ENCODE measurements at regions not wholly inside any gene's neighbourhood (a gene's known extent, or its start where the extent isn't known, plus 50 kb on each side); places are given as distances from the start of the nearest gene placed in this dataset.

GRCh38 chr14:22452330-22452729 is 136.7 kb downstream of the DAD1 start:
- ChIA-PET POLR2A (ENCODE audit: partially characterized antibody) (no interaction called here), CTCF (ENCODE audit: partially characterized antibody) (interaction anchor here (0.6 to 0.9 kb wide), 2 partner anchors 26 to 52 kb away, joined by 3 read pairs; no protein-coding TSS in a partner anchor)
- Histone ChIP-seq H3K9me3 (ENCODE audit: insufficient read depth in 2 of 2, low read depth in 1 of 2, low read length in 1 of 2) (no peaks in the 10 kb centered on the region), H3K4ac (replicated peaks; ENCODE audit: insufficient read length, low read depth, low read length) (no peak overlapping the region), H3K56ac (replicated peaks; ENCODE audit: insufficient read length, low read depth, low read length) (no peak overlapping the region), H3K23me2 (ENCODE audit: low read depth, low read length) (no peaks in the 10 kb centered on the region), H3K4me3 (ENCODE audit: extremely low read depth in 1 of 4, insufficient read depth in 2 of 4, low read depth in 3 of 4, low read length in 4 of 4) (no peak overlapping the region), H2AFZ (ENCODE audit: low read length) (no peak overlapping the region), H3K23ac (ENCODE audit: insufficient read length) (no peak overlapping the region), H4K8ac (ENCODE audit: extremely low read depth, insufficient read depth, low read length) (no peak overlapping the region; the same call in 1 of the 2 replicates), H2BK12ac (ENCODE audit: low read depth, low read length) (no peak overlapping the region), H3K9ac (replicated peaks in 1 of 4; ENCODE audit: extremely low read depth in 1 of 4, low read depth in 3 of 4, low read length in 3 of 4) (no peak overlapping the region), H2BK20ac (ENCODE audit: low read length) (no peak overlapping the region), H3K4me2 (ENCODE audit: insufficient read depth in 1 of 2, low read depth in 2 of 2, low read length in 2 of 2) (no peak overlapping the region), H3K36me3 (ENCODE audit: control insufficient read depth in 2 of 4, insufficient read depth in 4 of 4, low read length in 3 of 4) (no peaks in the 10 kb centered on the region), H3K4me1 (replicated peaks in 1 of 4; ENCODE audit: control insufficient read depth in 3 of 4, insufficient read depth in 4 of 4, low read length in 3 of 4) (no peaks in the 10 kb centered on the region), H2BK15ac (ENCODE audit: low read length) (no peak overlapping the region), H4K91ac (replicated peaks; ENCODE audit: insufficient read length, low read length) (no peak overlapping the region), H3K79me1 (ENCODE audit: low read depth, low read length) (no peaks in the 10 kb centered on the region), H4K20me1 (replicated peaks in 1 of 2; ENCODE audit: control insufficient read depth in 1 of 2, insufficient read depth in 2 of 2, low read length in 2 of 2) (no peaks in the 10 kb centered on the region), H4K5ac (ENCODE audit: insufficient read length, low read depth, low read length) (no peak overlapping the region), H3K27ac (ENCODE audit: low read depth, low read length) (no peak overlapping the region), H3K18ac (ENCODE audit: extremely low read depth, low read length) (no peak overlapping the region), H2BK5ac (ENCODE audit: low read depth, low read length) (no peak overlapping the region), H2BK120ac (replicated peaks; ENCODE audit: low read depth, low read length) (no peak overlapping the region), H3K79me2 (ENCODE audit: control insufficient read depth in 1 of 2, insufficient read depth in 2 of 2, low read length in 2 of 2) (no peaks in the 10 kb centered on the region), H3K27me3 (replicated peaks in 1 of 4; ENCODE audit: control insufficient read depth in 3 of 4, extremely low read depth in 1 of 4, insufficient read depth in 3 of 4, low read length in 3 of 4) (no peaks in the 10 kb centered on the region; a peak in 1 of 7 replicates), H3K14ac (ENCODE audit: insufficient read length) (no peak overlapping the region), H2AK5ac (ENCODE audit: low read depth, low read length) (no peak overlapping the region)
- no peak for FAIRE-seq
- WGBS, 2 experiments (ENCODE audit: extremely low coverage in 1 of 2, insufficient coverage in 1 of 2, insufficient read length in 1 of 2, insufficient replicate concordance in 2 of 2, low coverage in 1 of 2, low lambda C conversion rate in 2 of 2, missing lambda C conversion rate in 1 of 2), result 87% methylated on average over 4 of the region's 4 CpGs; no CpG with 5 or more reads in 1 of the 2 experiments
- DNase-seq (ENCODE audit: low read depth in 1 of 2, low spot score in 2 of 2), result no peak
- TF ChIP-seq SP4 (IDR thresholded peaks at IDR 0.05; ENCODE audit: low read length) (no peak), CHD1 (IDR thresholded peaks at IDR 0.05; ENCODE audit: low read depth, low read length) (no peak), SP1 (IDR thresholded peaks at IDR 0.05; ENCODE audit: low read depth, low read length) (no peak), RNF2 (IDR thresholded peaks at IDR 0.05; ENCODE audit: borderline replicate concordance, low read depth, low read length, missing control alignments, poor library complexity, severe bottlenecking) (no peak), RXRA (IDR thresholded peaks at IDR 0.05; ENCODE audit: insufficient read depth, low read depth, low read length) (no peak), SAP30 (IDR thresholded peaks at IDR 0.05; ENCODE audit: insufficient read depth, insufficient replicate concordance, low read length) (no peak), JUND (IDR thresholded peaks at IDR 0.05; ENCODE audit: low read length) (no peak), TAF1 (IDR thresholded peaks at IDR 0.05; ENCODE audit: low read depth, low read length) (no peak), SP2 (IDR thresholded peaks at IDR 0.05; ENCODE audit: low read length) (no peak)
- TF ChIP-seq, protein P1, sequence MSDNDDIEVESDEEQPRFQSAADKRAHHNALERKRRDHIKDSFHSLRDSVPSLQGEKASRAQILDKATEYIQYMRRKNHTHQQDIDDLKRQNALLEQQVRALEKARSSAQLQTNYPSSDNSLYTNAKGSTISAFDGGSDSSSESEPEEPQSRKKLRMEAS (IDR thresholded peaks at IDR 0.05), result no peak
